DMS153 treated with DMSO at 0.1 percent for 48 hours (cell line): ENCODE measurements at regions not wholly inside any gene's neighbourhood (a gene's known extent, or its start where the extent isn't known, plus 50 kb on each side); places are given as distances from the start of the nearest gene placed in this dataset.
"Not testable (repeated sequence)": the region's sequence is repeated elsewhere in the genome, so short reads cannot be mapped to it uniquely, and the experiment has no call there.

ENCODE experiments used
- DNase-seq: peaks from one replicate; lab custom pipeline; 2025; ENCODE audit not compliant: unreplicated experiment; lab: John Stamatoyannopoulos, UW

- not testable (repeated sequence) for DNase-seq
These were observed 844.6 kb downstream of the TTLL7 start for GRCh38 chr1:83154306-83154705.

- not testable (repeated sequence) for DNase-seq
These were observed 847.6 kb downstream of the TTLL7 start for GRCh38 chr1:83151167-83151898.

GRCh38 chr1:83150479-83150878 lies 848.5 kb downstream of the TTLL7 start:
- DNase-seq: not testable (repeated sequence)

GRCh38 chr1:83145820-83146219 lies 853.1 kb downstream of the TTLL7 start:
- DNase-seq: not testable (repeated sequence)

GRCh38 chr1:83142802-83143201 lies 856.1 kb downstream of the TTLL7 start:
- DNase-seq: not testable (repeated sequence)

GRCh38 chr1:83135524-83136157 lies 863.3 kb downstream of the TTLL7 start:
- not testable (repeated sequence) for DNase-seq

- DNase-seq: not testable (repeated sequence)
These were observed 864.5 kb downstream of the TTLL7 start for GRCh38 chr1:83134322-83135014.

- DNase-seq: no peak
These were observed 867.3 kb downstream of the TTLL7 start for GRCh38 chr1:83131692-83131955.

GRCh38 chr1:83130886-83131691 lies 867.8 kb downstream of the TTLL7 start:
- DNase-seq: no peak

GRCh38 chr1:83129107-83129506 lies 869.8 kb downstream of the TTLL7 start:
- no peak for DNase-seq

GRCh38 chr1:83125456-83125855 lies 873.5 kb downstream of the TTLL7 start:
- DNase-seq: no peak

GRCh38 chr1:83123019-83123418 lies 875.9 kb downstream of the TTLL7 start:
- no peak for DNase-seq

GRCh38 chr1:83118472-83118871 lies 880.5 kb downstream of the TTLL7 start:
- no peak for DNase-seq

GRCh38 chr1:83117030-83117429 lies 881.9 kb downstream of the TTLL7 start:
- DNase-seq: not testable (repeated sequence)

GRCh38 chr1:83115785-83116184 lies 883.1 kb downstream of the TTLL7 start:
- no peak for DNase-seq

GRCh38 chr1:83114136-83114834 lies 884.6 kb downstream of the TTLL7 start:
- DNase-seq: no peak

- DNase-seq: no peak
These were observed 885.3 kb downstream of the TTLL7 start for GRCh38 chr1:83113652-83114051.

- no peak for DNase-seq
These were observed 886.6 kb downstream of the TTLL7 start for GRCh38 chr1:83112248-83112885.

- DNase-seq: no peak
These were observed 888.8 kb downstream of the TTLL7 start for GRCh38 chr1:83110156-83110555.

GRCh38 chr1:83109692-83110091 lies 889.2 kb downstream of the TTLL7 start:
- DNase-seq: no peak
